Endodermal cell (in vitro differentiated cells): ENCODE measurements at regions not wholly inside any gene's neighbourhood (a gene's known extent, or its start where the extent isn't known, plus 50 kb on each side); places are given as distances from the start of the nearest gene placed in this dataset.

Experiments
- DNase-seq: peaks from one replicate; pipeline ENCODE4 v3.0.0-alpha.2; 2017
- H3K27ac ChIP-seq: 2 replicates; pipeline ENCODE4 v1.5.1; 2013; ENCODE audit warnings: mild to moderate bottlenecking, low read depth, low read length, moderate library complexity
- H3K27me3 ChIP-seq: 2 replicates; pipeline ENCODE4 v1.6.1; 2013; ENCODE audit warnings: mild to moderate bottlenecking, low read length, moderate library complexity; ENCODE audit not compliant: insufficient read depth, control insufficient read depth, poor library complexity, severe bottlenecking
- H3K36me3 ChIP-seq: 2 replicates; pipeline ENCODE4 v1.7.0; 2013; ENCODE audit warnings: mild to moderate bottlenecking, low read length, moderate library complexity; ENCODE audit not compliant: control insufficient read depth, insufficient read depth
- H3K4me1 ChIP-seq: one replicate; pipeline ENCODE4 v1.7.0; 2013; ENCODE audit warnings: low read length; ENCODE audit not compliant: control insufficient read depth, insufficient read depth
- H3K4me3 ChIP-seq: 2 replicates; pipeline ENCODE4 v1.5.1; 2013; ENCODE audit warnings: mild to moderate bottlenecking, low read length, moderate library complexity
- H3K9ac ChIP-seq: 2 replicates; pipeline ENCODE4 v1.6.1; 2013; ENCODE audit warnings: mild to moderate bottlenecking, low read length, moderate library complexity; ENCODE audit not compliant: poor library complexity, severe bottlenecking; ENCODE audit errors: extremely low read depth
- H3K9me3 ChIP-seq: 2 replicates; pipeline ENCODE4 v1.6.1; 2013; ENCODE audit warnings: mild to moderate bottlenecking, low read length, moderate library complexity; ENCODE audit not compliant: control insufficient read depth
- H3K27ac Mint-ChIP-seq: 2 replicates; pipeline ENCODE4 v1.8.0; 2020; ENCODE audit warnings: mixed read lengths
- H3K27me3 Mint-ChIP-seq: 2 replicates; pipeline ENCODE4 v1.8.0; 2021; ENCODE audit warnings: mild to moderate bottlenecking, mixed read lengths; ENCODE audit not compliant: insufficient read depth
- H3K36me3 Mint-ChIP-seq: 2 replicates; pipeline ENCODE4 v1.8.0; 2020; ENCODE audit warnings: low read depth, mixed read lengths
- H3K4me1 Mint-ChIP-seq: 2 replicates; pipeline ENCODE4 v1.8.0; 2020; ENCODE audit warnings: mixed read lengths
- H3K4me3 Mint-ChIP-seq: 2 replicates; pipeline ENCODE4 v1.8.0; 2020; ENCODE audit warnings: mild to moderate bottlenecking, moderate library complexity, mixed read lengths
- H3K9me3 Mint-ChIP-seq: 2 replicates; pipeline ENCODE4 v1.8.0; 2020; ENCODE audit warnings: mild to moderate bottlenecking, mixed read lengths
- CTCF ChIP-seq: fragments of 200-600 bp; sonication (generic); conservative IDR thresholded peaks from 2 replicates; pipeline ENCODE4 v1.5.0; 2021; ENCODE audit warnings: antibody characterized with exemption, mild to moderate bottlenecking
- WGBS, 2 experiments: methylation state at CpG; one replicate each; pipeline versions ENCODE4 v1.1.5 to v1.1.7; 2013; ENCODE audit warnings: missing lambda C conversion rate in 2 of 2, mixed read lengths in 1 of 2; ENCODE audit not compliant: insufficient coverage in 1 of 2, insufficient read length in 1 of 2; 5-methylcytosine and 5-hydroxymethylcytosine counted together

GRCh38 chr10:78623578-78624215, 445.1 kb upstream of the ZMIZ1 start:
- H3K4me1 Mint-ChIP-seq, result peaks cover 17% of the 10 kb centered on the region
- Histone ChIP-seq H3K27me3 (no peaks in the 10 kb centered on the region), H3K4me1 (no peaks in the 10 kb centered on the region), H3K36me3 (no peaks in the 10 kb centered on the region), H3K4me3 (no peak overlapping the region), H3K9ac (no peak overlapping the region), H3K27ac (no peak overlapping the region), H3K9me3 (no peaks in the 10 kb centered on the region)
- WGBS, 2 experiments, result 75 to 88% methylated on average over 2 to 4 of the region's 4 CpGs
- no peak for TF ChIP-seq CTCF
- peaks cover 6% of the 10 kb centered on the region for H3K27me3 Mint-ChIP-seq
- peak; percentile 10 for DNase-seq
- H3K4me3 Mint-ChIP-seq, result no peak overlapping the region
- H3K36me3 Mint-ChIP-seq, result no peaks in the 10 kb centered on the region
- H3K27ac Mint-ChIP-seq, result no peak overlapping the region
- H3K9me3 Mint-ChIP-seq, result no peaks in the 10 kb centered on the region

- Histone ChIP-seq H3K9ac (no peak overlapping the region), H3K4me3 (no peak overlapping the region), H3K9me3 (no peaks in the 10 kb centered on the region), H3K27me3 (no peaks in the 10 kb centered on the region), H3K4me1 (no peaks in the 10 kb centered on the region), H3K27ac (no peak overlapping the region), H3K36me3 (no peaks in the 10 kb centered on the region)
- DNase-seq, result peak; percentile 20
- no peak overlapping the region for H3K4me3 Mint-ChIP-seq
- no peaks in the 10 kb centered on the region for H3K36me3 Mint-ChIP-seq
- H3K4me1 Mint-ChIP-seq, result peaks cover 17% of the 10 kb centered on the region
- WGBS, 2 experiments, result 86 to 93% methylated on average over 1 to 2 of the region's 2 CpGs
- no peaks in the 10 kb centered on the region for H3K9me3 Mint-ChIP-seq
- no peak overlapping the region for H3K27ac Mint-ChIP-seq
- H3K27me3 Mint-ChIP-seq, result peaks cover 5% of the 10 kb centered on the region
- no peak for TF ChIP-seq CTCF
Measured at GRCh38 chr10:78624791-78625190, 444.0 kb upstream of the ZMIZ1 start.

GRCh38 chr10:78626471-78626870, 442.3 kb upstream of the ZMIZ1 start:
- peak overlapping the region; percentile 31 for H3K27ac Mint-ChIP-seq
- no peak overlapping the region for H3K4me3 ChIP-seq
- H3K27me3 Mint-ChIP-seq, result peaks cover 2% of the 10 kb centered on the region
- no peaks in the 10 kb centered on the region for H3K4me1 ChIP-seq
- H3K9me3 ChIP-seq, result no peaks in the 10 kb centered on the region
- H3K36me3 Mint-ChIP-seq, result no peaks in the 10 kb centered on the region
- H3K4me1 Mint-ChIP-seq, result peaks cover 17% of the 10 kb centered on the region
- no peaks in the 10 kb centered on the region for H3K36me3 ChIP-seq
- DNase-seq, result peak; percentile 64
- H3K27ac ChIP-seq, result no peak overlapping the region
- no peak overlapping the region for H3K4me3 Mint-ChIP-seq
- H3K27me3 ChIP-seq, result no peaks in the 10 kb centered on the region
- no peak for TF ChIP-seq CTCF
- H3K9me3 Mint-ChIP-seq, result no peaks in the 10 kb centered on the region
- WGBS, 2 experiments, result 77% methylated on average over 8 to 10 of the region's 10 CpGs
- no peak overlapping the region for H3K9ac ChIP-seq
